GM06990 (cell line): ENCODE measurements at regions not wholly inside any gene's neighbourhood (a gene's known extent, or its start where the extent isn't known, plus 50 kb on each side); places are given as distances from the start of the nearest gene placed in this dataset.

Experiments used
- DNase-seq: peaks from one replicate; pipeline ENCODE4 v3.0.0-alpha.2; 2011; ENCODE audit not compliant: insufficient read length; ENCODE audit errors: extremely low read depth
- H3K27me3 ChIP-seq: replicated peaks from 2 replicates; pipeline ENCODE4 v1.6.0; 2011; ENCODE audit warnings: low read length; ENCODE audit not compliant: control insufficient read depth, insufficient read depth
- H3K36me3 ChIP-seq: 2 replicates; pipeline ENCODE4 v1.5.1; 2011; ENCODE audit warnings: low read length; ENCODE audit not compliant: control insufficient read depth, insufficient read depth
- H3K4me3 ChIP-seq: replicated peaks from 2 replicates; pipeline ENCODE4 v1.5.1; 2011; ENCODE audit warnings: low read depth, mild to moderate bottlenecking, control low read depth, low read length
- TF ChIP-seq, protein P1 (sequence below): IDR thresholded peaks from 2 replicates; pipeline ENCODE4 v1.5.1; 2011; ENCODE audit warnings: low read length, control low read depth, mild to moderate bottlenecking, inconsistent platforms; ENCODE audit not compliant: insufficient read depth, poor library complexity, severe bottlenecking

DNA sequence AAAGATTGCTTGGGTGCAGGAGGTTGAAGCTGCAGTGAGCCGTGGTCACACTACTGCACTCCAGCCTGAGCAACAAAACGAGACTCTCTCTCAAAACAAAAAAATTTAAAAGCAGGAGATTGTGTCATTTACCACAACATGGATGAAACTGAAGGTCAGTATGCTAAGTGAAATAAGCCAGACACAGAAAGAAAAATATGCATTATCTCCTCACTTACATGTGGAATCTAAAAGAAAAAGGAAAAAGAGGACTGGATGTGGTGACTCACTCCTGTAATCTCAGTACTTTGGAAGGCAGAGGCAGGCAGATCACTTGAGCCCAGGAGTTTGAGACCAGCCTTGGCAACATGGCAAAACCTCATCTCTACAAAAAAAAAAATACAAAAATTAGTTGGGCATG, 146.8 kb upstream of the DAPK1 start:
- Histone ChIP-seq H3K27me3 (no peaks in the 10 kb centered on the region), H3K4me3 (no peak overlapping the region), H3K36me3 (no peaks in the 10 kb centered on the region)
- TF ChIP-seq, protein P1, sequence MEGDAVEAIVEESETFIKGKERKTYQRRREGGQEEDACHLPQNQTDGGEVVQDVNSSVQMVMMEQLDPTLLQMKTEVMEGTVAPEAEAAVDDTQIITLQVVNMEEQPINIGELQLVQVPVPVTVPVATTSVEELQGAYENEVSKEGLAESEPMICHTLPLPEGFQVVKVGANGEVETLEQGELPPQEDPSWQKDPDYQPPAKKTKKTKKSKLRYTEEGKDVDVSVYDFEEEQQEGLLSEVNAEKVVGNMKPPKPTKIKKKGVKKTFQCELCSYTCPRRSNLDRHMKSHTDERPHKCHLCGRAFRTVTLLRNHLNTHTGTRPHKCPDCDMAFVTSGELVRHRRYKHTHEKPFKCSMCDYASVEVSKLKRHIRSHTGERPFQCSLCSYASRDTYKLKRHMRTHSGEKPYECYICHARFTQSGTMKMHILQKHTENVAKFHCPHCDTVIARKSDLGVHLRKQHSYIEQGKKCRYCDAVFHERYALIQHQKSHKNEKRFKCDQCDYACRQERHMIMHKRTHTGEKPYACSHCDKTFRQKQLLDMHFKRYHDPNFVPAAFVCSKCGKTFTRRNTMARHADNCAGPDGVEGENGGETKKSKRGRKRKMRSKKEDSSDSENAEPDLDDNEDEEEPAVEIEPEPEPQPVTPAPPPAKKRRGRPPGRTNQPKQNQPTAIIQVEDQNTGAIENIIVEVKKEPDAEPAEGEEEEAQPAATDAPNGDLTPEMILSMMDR: no peak
- DNase-seq: no peak

DNA sequence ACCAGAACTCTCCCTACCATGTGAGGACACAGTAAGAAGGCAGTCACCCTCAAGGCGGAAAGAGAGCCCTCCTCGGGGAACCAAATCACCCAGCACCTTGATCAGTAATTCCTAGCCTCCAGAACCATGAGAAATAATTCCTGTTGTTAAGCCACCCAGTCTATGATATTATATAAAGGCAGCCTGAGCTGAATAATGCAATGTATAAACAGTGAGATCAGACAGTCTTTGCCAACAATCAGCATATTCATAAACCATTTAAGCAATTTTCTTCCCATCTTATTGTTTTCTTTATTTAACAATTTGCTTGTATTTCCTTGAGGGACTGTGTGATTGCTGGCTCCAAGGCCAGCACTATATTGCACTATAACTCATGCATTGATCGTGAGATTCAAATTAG, 144.4 kb upstream of the DAPK1 start:
- no peaks in the 10 kb centered on the region for H3K27me3 ChIP-seq
- no peaks in the 10 kb centered on the region for H3K36me3 ChIP-seq
- TF ChIP-seq, protein P1: no peak
- DNase-seq: no peak
- H3K4me3 ChIP-seq: no peak overlapping the region

DNA sequence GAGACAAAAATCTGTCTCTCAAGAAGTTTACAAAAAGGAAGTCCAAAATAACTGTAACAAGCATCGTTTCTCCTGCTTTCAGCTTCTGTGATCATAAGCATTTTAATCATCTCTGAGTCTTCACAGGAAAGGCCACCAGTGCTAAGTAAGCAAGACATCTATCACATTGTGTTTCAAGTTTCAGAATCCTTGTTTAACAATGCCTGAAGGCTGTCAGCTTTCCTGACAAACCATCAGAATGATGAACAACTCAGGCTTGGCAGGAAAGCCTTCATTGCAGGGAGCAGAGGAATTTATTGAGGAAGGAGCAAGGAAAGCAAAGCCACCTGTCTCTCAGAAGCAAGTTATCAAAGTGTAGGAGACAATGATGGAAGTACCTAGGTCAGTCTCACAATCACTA, 143.5 kb upstream of the DAPK1 start:
- Histone ChIP-seq H3K27me3 (no peaks in the 10 kb centered on the region), H3K4me3 (no peak overlapping the region), H3K36me3 (no peaks in the 10 kb centered on the region)
- TF ChIP-seq, protein P1: no peak
- DNase-seq: no peak

DNA sequence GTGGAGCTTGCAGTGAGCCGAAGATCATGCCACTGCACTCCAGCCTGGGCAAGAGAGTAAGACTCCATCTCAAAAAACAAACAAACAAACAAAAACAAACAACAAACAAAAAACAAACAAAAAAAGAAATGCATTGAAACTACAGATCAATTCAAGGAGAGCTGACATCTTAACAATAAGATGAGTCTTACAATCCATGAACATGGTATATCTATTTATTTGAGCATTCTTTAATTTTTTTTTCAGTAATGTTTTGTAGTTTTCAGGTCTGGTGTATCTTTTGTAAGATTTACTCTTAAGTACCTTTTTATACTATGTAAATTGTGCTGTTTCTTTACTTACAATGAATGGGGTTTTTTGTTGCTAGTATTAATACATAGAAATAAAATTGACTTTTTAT, 140.1 kb upstream of the DAPK1 start:
- H3K27me3 ChIP-seq: no peaks in the 10 kb centered on the region
- no peak overlapping the region for H3K4me3 ChIP-seq
- no peaks in the 10 kb centered on the region for H3K36me3 ChIP-seq
- TF ChIP-seq, protein P1: no peak
- DNase-seq: no peak

DNA sequence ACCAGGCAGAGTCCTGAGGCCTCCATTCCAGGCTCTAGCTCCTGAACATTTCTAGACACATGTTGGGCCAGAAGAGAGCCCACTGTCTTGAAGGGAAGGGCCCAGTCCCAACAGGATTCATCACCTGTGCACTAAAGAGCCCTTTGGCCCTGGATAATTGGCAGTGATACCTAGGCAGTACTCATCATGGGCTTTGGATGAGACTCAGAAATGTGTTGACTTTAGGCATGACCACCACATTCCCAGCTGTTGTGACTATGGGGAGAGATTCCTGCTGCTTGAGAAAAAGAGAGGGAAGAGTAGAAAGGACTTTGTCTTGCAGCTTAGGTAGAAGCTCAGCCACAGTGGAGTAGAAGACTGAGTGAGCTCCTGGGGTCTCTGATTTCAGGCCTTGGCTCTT, 138.4 kb upstream of the DAPK1 start:
- TF ChIP-seq, protein P1: no peak
- Histone ChIP-seq H3K4me3 (no peak overlapping the region), H3K36me3 (no peaks in the 10 kb centered on the region), H3K27me3 (no peaks in the 10 kb centered on the region)
- DNase-seq: no peak

DNA sequence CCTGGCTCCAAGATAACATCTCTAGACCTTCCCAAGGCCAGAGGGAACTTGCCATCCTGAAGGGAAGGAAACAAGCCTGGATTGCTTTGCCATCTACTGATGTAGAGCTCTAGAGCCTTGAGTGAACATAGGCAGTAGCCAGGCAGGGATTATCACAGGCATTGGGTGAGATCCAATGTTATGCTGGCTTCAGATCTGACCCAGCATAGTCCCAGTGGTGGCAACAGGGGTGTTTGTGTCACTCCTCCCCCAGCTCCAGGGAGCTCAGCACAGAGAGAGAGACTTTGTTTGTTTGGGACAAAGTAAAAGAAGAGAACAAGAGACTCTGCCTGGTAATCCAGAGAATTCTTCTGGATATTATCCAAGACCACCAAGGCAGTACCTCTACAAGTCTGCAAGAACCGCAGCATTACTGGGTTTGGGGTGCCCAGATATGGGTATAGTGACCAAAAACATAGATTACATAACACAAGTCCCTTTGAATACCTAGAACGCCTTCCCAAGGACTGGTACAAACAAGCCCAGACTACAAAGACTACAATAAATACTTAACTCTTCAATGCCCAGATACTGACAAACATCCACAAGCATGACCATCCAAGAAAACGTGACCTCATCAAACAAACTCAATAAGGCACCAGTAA, 137.6 kb upstream of the DAPK1 start:
- Histone ChIP-seq H3K27me3 (no peaks in the 10 kb centered on the region), H3K36me3 (no peaks in the 10 kb centered on the region), H3K4me3 (no peak overlapping the region)
- TF ChIP-seq, protein P1: no peak
- no peak for DNase-seq
